GM10266 (cell line): ENCODE measurements at regions not wholly inside any gene's neighbourhood (a gene's known extent, or its start where the extent isn't known, plus 50 kb on each side); places are given as distances from the start of the nearest gene placed in this dataset.

Source experiments
- DNase-seq: peaks from one replicate; pipeline ENCODE4 v3.0.0; 2012; ENCODE audit errors: extremely low spot score
- TF ChIP-seq, protein P1 (sequence below): IDR thresholded peaks from 2 replicates; pipeline ENCODE4 v1.5.1; 2012; ENCODE audit warnings: mild to moderate bottlenecking, low read depth; ENCODE audit not compliant: control insufficient read depth, insufficient read depth; ENCODE audit errors: missing control alignments

DNA sequence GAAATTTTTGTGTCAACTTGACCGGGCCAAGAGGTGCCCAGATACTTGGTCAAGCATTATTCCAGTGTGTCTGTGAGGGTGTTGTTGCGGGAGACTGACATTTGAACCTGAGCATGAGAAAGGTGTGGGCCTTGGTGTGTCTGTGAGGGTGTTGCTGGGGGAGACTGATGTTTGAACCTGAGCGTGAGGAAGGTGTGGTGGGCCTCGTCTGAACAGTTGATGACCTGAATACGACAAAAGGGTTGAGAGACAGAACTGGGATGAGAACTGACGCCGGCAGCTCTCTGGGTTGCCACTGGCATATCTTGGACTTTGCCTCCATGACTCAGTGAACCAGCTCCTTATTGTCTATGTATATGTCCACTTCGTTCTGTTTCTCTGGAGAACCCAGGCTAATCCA is 240.5 kb downstream of the ERMARD start:
- TF ChIP-seq, protein P1, sequence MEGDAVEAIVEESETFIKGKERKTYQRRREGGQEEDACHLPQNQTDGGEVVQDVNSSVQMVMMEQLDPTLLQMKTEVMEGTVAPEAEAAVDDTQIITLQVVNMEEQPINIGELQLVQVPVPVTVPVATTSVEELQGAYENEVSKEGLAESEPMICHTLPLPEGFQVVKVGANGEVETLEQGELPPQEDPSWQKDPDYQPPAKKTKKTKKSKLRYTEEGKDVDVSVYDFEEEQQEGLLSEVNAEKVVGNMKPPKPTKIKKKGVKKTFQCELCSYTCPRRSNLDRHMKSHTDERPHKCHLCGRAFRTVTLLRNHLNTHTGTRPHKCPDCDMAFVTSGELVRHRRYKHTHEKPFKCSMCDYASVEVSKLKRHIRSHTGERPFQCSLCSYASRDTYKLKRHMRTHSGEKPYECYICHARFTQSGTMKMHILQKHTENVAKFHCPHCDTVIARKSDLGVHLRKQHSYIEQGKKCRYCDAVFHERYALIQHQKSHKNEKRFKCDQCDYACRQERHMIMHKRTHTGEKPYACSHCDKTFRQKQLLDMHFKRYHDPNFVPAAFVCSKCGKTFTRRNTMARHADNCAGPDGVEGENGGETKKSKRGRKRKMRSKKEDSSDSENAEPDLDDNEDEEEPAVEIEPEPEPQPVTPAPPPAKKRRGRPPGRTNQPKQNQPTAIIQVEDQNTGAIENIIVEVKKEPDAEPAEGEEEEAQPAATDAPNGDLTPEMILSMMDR: no peak
- no peak for DNase-seq

DNA sequence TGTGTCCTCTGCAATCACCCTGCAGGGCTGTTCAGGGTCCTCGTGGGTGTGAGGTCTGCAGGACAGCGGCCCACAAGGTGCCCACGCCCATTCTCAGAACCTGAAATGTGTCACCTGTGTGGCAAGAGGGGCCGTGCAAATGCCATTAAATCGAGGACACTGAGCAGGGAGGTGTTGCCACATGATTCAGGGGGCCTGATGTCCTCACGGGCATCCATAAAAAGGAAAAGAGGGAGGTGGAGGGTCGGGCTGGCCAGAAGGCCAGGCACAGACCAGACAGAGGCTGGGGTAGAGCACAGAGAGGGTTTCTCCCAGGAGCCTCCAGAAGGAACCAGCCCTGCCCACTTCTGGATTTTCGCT is 239.6 kb downstream of the ERMARD start:
- no peak for DNase-seq
- TF ChIP-seq, protein P1: no peak

DNA sequence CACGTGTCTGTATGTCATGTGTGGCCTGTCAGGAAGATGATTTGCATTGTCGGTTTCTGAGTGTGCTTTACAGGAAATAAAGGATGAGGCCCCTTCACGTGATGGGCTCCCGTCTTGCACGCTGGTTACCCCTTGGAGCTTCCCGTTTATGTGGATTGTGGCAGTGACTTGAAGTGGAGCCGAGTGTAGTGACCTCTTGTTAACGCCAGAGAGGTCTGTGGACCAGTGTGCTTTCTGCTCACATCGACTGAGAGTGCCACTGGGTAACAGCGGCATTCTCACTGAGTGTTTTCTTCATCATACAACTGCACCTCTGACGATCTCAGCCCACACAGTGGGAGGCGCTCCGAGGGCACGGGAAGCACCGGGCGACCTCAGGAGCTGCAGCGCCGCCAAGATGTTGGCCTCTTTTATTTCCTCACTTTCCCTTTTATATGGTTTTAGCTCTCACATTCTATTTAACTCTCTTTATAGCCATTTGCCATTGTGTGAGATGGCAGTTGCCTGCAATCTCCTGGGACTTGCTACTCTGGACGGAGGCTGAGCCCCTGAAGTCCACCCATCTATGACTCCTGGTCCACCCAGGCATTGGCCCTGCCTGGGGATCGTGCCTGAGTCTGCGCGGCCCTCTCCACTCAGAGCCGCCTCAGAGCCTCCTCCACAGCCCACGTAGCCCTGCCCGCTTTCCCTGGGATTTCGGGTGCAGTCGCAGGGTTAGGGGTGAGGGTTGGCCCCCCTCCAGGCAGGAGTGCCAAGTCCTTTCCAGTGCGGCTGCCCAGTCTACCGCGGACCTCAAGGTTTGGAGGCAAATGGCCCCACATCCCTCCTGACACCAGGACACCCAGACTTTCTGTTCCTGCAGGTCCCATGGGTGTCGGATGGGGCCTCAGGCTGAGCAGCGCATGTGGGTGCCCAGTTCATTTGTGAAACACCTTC is 238.9 kb downstream of the ERMARD start:
- TF ChIP-seq, protein P1: peak; percentile 6
- no peak for DNase-seq

DNA sequence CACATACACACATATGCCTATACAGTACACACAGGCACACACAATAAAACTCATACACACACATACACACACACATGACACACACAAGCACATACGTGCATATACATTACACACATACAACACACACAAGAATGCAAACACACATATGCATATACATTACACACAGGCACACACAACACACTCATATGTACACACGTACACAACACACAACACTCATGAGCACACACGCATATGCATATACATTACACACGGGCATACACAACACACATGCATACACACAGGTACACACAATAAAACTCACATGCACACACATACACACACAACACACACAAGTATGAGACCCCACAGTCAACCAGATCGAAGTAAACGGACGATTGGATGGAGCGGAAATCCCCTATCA is 238.2 kb downstream of the ERMARD start:
- TF ChIP-seq, protein P1: no peak
- no peak for DNase-seq

DNA sequence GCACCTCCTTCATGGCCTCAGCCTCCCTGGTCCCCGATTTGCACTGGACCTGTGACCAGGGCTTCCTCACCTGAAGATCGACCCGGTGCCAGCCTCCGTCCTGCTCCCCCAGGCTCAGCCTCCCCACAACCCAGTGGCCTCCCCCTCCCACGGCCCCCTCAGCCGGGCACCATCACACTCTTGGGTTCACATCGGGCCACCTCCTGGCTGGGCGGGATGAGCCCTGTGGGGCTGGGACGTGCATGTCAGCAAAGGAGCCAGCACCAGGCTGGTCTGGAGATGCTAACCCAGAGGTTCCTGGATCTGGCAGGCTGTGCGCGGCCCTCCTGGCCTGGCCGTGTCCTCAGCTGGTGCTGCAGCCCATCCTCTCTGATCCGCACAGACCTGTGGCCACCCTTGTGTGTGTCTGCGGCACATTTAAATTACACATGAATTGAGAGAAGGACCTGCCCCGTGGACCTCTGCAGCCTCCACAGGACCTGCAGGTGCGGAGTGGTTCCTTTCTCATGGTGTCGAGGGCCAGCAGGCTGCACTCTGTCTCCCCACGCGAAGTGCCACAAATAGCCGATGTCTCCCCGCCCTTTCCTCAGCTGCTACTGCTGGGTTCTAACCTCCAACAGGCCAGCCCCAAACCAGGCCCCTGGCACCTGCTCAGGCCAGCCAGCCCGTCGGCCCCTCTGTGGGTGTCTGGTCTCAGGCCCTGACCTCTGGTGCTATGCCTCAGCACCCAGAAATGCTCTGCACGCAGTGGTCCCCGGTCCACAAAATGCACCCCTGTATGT is 237.5 kb downstream of the ERMARD start:
- TF ChIP-seq, protein P1: no peak
- no peak for DNase-seq

DNA sequence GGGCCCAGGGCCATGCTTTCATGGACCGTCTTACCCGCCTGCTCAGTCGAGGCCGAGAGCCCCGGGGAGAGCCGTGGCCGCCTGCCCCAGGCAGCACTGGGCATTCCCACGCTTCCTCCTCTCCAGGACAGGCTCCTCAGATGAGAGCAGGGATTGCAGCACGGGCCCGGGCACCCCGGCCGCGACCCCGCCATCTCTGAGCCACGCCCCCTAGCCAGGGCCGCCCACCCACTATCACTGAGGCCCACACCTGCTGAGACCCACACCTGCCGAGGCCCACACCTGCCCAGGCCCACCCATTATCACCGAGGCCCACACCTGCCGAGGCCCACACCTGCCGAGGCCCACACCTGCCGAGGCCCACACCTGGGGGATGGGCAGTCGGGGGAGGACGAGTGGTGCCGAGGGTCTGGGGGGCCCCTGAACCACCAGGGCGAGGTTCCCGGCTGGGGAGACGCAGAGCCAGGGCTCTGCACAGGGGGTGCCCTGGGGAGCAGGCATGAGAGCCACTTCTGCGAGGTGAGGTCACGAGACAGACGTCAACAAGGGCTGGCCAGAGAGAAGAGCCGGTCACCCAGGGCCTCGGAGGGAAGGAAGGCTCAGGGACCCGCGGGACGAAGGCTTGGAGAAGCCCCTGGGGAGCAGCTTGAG is 235.6 kb downstream of the ERMARD start:
- TF ChIP-seq, protein P1: no peak
- DNase-seq: no peak
